Hematopoietic multipotent progenitor cell (in vitro differentiated cells): ENCODE measurements at regions not wholly inside any gene's neighbourhood (a gene's known extent, or its start where the extent isn't known, plus 50 kb on each side); places are given as distances from the start of the nearest gene placed in this dataset.

ENCODE experiments used
- DNase-seq, 3 donors: peaks; one replicate each; pipeline ENCODE4 v3.0.0-alpha.2; 2011 to 2015; ENCODE audit warnings: low read depth in 2 of 3, low spot score in 2 of 3

GRCh38 chr2:226352941-226353560, 446.6 kb downstream of the IRS1 start:
- no peak for DNase-seq

- DNase-seq, result no peak
Measured at GRCh38 chr2:226351711-226352110, 447.9 kb downstream of the IRS1 start.

- DNase-seq, result no peak
Measured at GRCh38 chr2:226339616-226340015, 460.0 kb downstream of the IRS1 start.

- DNase-seq, result no peak
Measured at GRCh38 chr2:226338825-226339224, 460.8 kb downstream of the IRS1 start.

GRCh38 chr2:226337941-226338600, 461.5 kb downstream of the IRS1 start:
- DNase-seq, result no peak

- DNase-seq, result no peak
Measured at GRCh38 chr2:226336283-226336682, 463.3 kb downstream of the IRS1 start.

GRCh38 chr2:226334981-226335720, 464.5 kb downstream of the IRS1 start:
- no peak for DNase-seq

GRCh38 chr2:226333388-226333787, 466.2 kb downstream of the IRS1 start:
- no peak for DNase-seq

GRCh38 chr2:226330206-226330605, 469.4 kb downstream of the IRS1 start:
- no peak for DNase-seq

GRCh38 chr2:226329180-226329579, 470.4 kb downstream of the IRS1 start:
- no peak for DNase-seq

GRCh38 chr2:226327830-226328229, 471.8 kb downstream of the IRS1 start:
- no peak for DNase-seq

- DNase-seq, result no peak
Measured at GRCh38 chr2:226325526-226325925, 474.1 kb downstream of the IRS1 start.

GRCh38 chr2:226320076-226320948, 479.3 kb downstream of the IRS1 start:
- DNase-seq, result no peak

- no peak for DNase-seq
Measured at GRCh38 chr2:226317970-226318369, 481.6 kb downstream of the IRS1 start.

GRCh38 chr2:226313060-226313459, 486.6 kb downstream of the IRS1 start:
- DNase-seq, result no peak

- DNase-seq, result no peak
Measured at GRCh38 chr2:226312155-226312554, 487.5 kb downstream of the IRS1 start.

- no peak for DNase-seq
Measured at GRCh38 chr2:226310146-226310545, 489.5 kb downstream of the IRS1 start.

- DNase-seq, result no peak
Measured at GRCh38 chr2:226308986-226309385, 490.6 kb downstream of the IRS1 start.

GRCh38 chr2:226308323-226308680, 491.3 kb downstream of the IRS1 start:
- DNase-seq, result no peak

- no peak for DNase-seq
Measured at GRCh38 chr2:226307487-226308322, 491.9 kb downstream of the IRS1 start.
